ENCODE measurements at regions not wholly inside any gene's neighbourhood (a gene's known extent, or its start where the extent isn't known, plus 50 kb on each side); places are given as distances from the start of the nearest gene placed in this dataset.

DNA sequence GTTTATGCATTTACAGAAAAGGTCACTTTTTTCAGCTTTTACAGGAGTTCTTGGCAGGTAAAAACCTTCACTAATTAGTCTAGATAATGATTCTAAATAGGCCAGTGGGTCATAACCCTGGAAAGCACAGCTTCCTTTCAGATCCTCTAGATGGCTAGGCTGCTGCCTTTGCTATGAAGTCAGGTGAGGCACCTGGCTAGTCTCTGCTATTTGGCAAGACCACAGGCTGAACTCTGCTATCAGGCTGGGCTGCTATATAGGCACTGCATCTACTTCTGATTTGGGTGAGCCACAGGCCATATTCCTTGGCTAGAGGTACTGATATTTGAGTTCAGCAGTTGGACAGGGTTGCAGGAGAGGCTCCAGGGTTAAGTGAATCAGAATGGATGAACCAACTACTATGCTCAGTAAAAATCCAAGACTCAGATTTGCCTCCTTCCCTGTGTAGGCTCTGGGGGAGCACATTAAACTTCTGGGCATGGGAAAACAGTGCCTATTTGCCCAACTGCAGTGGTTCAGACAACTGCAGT, 665.7 kb upstream of the TBL1XR1 start:
- TF ChIP-seq POLR2A (IDR thresholded peaks at IDR 0.05), result no peak
- TF ChIP-seq CTCF (IDR thresholded peaks at IDR 0.05), result no peak

Measured in testis (tissue), 2 donors.